ENCODE measurements at regions not wholly inside any gene's neighbourhood (a gene's known extent, or its start where the extent isn't known, plus 50 kb on each side); places are given as distances from the start of the nearest gene placed in this dataset.

GRCh38 chr6:113584767-113585166, 272.4 kb upstream of the MARCKS start:
- Histone ChIP-seq H3K9ac (ENCODE audit: low read depth in 2 of 2, low read length in 2 of 2) (no peak overlapping the region), H3K4me3 (no peak overlapping the region), H3K4me1 (no peaks in the 10 kb centered on the region), H3K9me3 (no peaks in the 10 kb centered on the region), H3K27me3 (no peaks in the 10 kb centered on the region), H3K27ac (no peak overlapping the region), H3K36me3 (no peaks in the 10 kb centered on the region)
- TF ChIP-seq, protein P1, sequence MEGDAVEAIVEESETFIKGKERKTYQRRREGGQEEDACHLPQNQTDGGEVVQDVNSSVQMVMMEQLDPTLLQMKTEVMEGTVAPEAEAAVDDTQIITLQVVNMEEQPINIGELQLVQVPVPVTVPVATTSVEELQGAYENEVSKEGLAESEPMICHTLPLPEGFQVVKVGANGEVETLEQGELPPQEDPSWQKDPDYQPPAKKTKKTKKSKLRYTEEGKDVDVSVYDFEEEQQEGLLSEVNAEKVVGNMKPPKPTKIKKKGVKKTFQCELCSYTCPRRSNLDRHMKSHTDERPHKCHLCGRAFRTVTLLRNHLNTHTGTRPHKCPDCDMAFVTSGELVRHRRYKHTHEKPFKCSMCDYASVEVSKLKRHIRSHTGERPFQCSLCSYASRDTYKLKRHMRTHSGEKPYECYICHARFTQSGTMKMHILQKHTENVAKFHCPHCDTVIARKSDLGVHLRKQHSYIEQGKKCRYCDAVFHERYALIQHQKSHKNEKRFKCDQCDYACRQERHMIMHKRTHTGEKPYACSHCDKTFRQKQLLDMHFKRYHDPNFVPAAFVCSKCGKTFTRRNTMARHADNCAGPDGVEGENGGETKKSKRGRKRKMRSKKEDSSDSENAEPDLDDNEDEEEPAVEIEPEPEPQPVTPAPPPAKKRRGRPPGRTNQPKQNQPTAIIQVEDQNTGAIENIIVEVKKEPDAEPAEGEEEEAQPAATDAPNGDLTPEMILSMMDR (IDR thresholded peaks at IDR 0.05): no peak
- no peak for DNase-seq
- intact Hi-C loops (cut with DNase I): no loop called here

DNA sequence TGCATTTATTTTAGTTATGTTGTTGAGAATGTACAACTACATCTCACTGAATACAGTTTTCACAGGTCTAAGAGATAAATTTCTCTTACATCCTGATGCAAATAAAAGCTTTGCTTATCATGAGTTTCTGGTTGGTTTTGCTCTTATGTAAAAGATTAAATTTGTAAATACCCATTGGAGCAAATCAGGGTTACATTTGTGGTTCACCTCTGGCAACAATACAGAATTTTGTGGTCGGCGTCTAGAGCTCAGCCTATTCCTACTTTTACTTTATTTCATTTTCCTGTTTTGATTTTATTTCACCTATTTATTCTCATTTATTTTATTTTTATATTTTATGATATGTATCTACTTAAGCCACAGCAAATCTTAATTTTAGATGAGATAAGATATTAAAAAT, 271.9 kb upstream of the MARCKS start:
- DNase-seq: no peak
- H3K36me3 ChIP-seq: no peaks in the 10 kb centered on the region
- no peaks in the 10 kb centered on the region for H3K9me3 ChIP-seq
- intact Hi-C loops (cut with DNase I): no loop called here
- no peaks in the 10 kb centered on the region for H3K27me3 ChIP-seq
- H3K27ac ChIP-seq: no peak overlapping the region
- H3K4me1 ChIP-seq: no peaks in the 10 kb centered on the region
- TF ChIP-seq, protein P1 (IDR thresholded peaks at IDR 0.05): no peak
- H3K4me3 ChIP-seq: no peak overlapping the region
- H3K9ac ChIP-seq (ENCODE audit: low read depth in 2 of 2, low read length in 2 of 2): no peak overlapping the region

GRCh38 chr6:113586413-113587077, 270.6 kb upstream of the MARCKS start:
- Histone ChIP-seq H3K27me3 (no peaks in the 10 kb centered on the region), H3K36me3 (no peaks in the 10 kb centered on the region), H3K4me1 (no peaks in the 10 kb centered on the region), H3K9me3 (no peaks in the 10 kb centered on the region), H3K27ac (no peak overlapping the region), H3K4me3 (no peak overlapping the region), H3K9ac (ENCODE audit: low read depth in 2 of 2, low read length in 2 of 2) (no peak overlapping the region)
- TF ChIP-seq, protein P1 (IDR thresholded peaks at IDR 0.05): no peak
- DNase-seq: no peak
- intact Hi-C loops (cut with DNase I): no loop called here

DNA sequence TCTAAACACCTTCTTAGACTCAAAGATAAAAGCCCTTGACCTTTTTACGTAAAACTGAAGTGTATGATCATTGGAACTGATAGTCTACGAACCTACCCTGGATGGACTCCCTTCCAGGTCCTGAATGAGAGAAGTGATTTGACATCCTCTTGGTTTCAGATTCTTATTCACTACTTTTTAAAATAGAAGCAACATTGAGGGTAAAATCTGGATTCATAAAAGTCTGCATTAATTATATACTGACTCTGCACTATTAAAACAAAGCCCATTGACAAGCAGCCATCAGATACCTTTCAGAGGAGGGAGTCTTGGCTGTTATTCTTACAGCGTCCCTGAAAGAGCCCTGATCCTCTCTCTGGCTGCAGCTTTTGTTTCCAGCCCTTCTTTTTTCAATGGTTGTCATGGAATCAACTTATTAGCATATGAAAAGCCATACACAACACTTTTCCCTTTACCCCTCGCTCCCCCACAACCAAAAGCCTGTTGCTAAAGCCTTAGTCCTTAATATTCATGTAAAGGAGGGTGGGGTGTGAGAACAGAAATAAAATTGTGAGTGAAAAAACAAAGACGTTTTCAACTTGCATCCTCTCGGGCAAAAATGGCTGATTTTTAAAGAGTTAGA, 270.0 kb upstream of the MARCKS start:
- no peak overlapping the region for H3K9ac ChIP-seq (ENCODE audit: low read depth in 2 of 2, low read length in 2 of 2)
- H3K36me3 ChIP-seq: no peaks in the 10 kb centered on the region
- intact Hi-C loops (cut with DNase I): no loop called here
- TF ChIP-seq, protein P1 (IDR thresholded peaks at IDR 0.05): no peak
- H3K9me3 ChIP-seq: no peaks in the 10 kb centered on the region
- H3K4me3 ChIP-seq: no peak overlapping the region
- no peak for DNase-seq
- H3K27me3 ChIP-seq: no peaks in the 10 kb centered on the region
- H3K27ac ChIP-seq: no peak overlapping the region
- H3K4me1 ChIP-seq: no peaks in the 10 kb centered on the region

GRCh38 chr6:113588646-113589045, 268.5 kb upstream of the MARCKS start:
- no peaks in the 10 kb centered on the region for H3K9me3 ChIP-seq
- H3K4me1 ChIP-seq: no peaks in the 10 kb centered on the region
- TF ChIP-seq, protein P1 (IDR thresholded peaks at IDR 0.05): no peak
- no peak for DNase-seq
- intact Hi-C loops (cut with DNase I): no loop called here
- H3K36me3 ChIP-seq: no peaks in the 10 kb centered on the region
- no peak overlapping the region for H3K9ac ChIP-seq (ENCODE audit: low read depth in 2 of 2, low read length in 2 of 2)
- no peak overlapping the region for H3K4me3 ChIP-seq
- H3K27me3 ChIP-seq: no peaks in the 10 kb centered on the region
- H3K27ac ChIP-seq: no peak overlapping the region
